H9 (cell line): ENCODE measurements at regions not wholly inside any gene's neighbourhood (a gene's known extent, or its start where the extent isn't known, plus 50 kb on each side); places are given as distances from the start of the nearest gene placed in this dataset.

Experiments used
- DNase-seq: peaks from one replicate; pipeline ENCODE4 v3.0.0-alpha.2; 2017
- H2AFZ ChIP-seq: one replicate; pipeline ENCODE4 v1.6.1; 2013; ENCODE audit warnings: mild to moderate bottlenecking, low read length, control low read depth, moderate library complexity
- H2AK5ac ChIP-seq: 2 replicates; pipeline ENCODE4 v1.6.1; 2013; ENCODE audit warnings: low read length, control low read depth, mixed read lengths; ENCODE audit not compliant: insufficient read length
- H2BK120ac ChIP-seq: one replicate; pipeline ENCODE4 v1.6.1; 2013; ENCODE audit warnings: low read depth, mild to moderate bottlenecking, low read length, control low read depth, inconsistent platforms; ENCODE audit not compliant: poor library complexity, severe bottlenecking
- H2BK12ac ChIP-seq: 2 replicates; pipeline ENCODE4 v1.6.1; 2013; ENCODE audit warnings: low read length, control low read depth, mixed read lengths, low read depth; ENCODE audit not compliant: insufficient read length
- H2BK15ac ChIP-seq: 2 replicates; pipeline ENCODE4 v1.6.1; 2013; ENCODE audit warnings: low read depth, low read length, control low read depth
- H2BK20ac ChIP-seq: one replicate; pipeline ENCODE4 v1.6.1; 2013; ENCODE audit warnings: low read depth, mild to moderate bottlenecking, low read length, control low read depth, inconsistent platforms; ENCODE audit not compliant: poor library complexity, severe bottlenecking
- H2BK5ac ChIP-seq: 2 replicates; pipeline ENCODE4 v1.6.1; 2013; ENCODE audit warnings: low read length, control low read depth, mixed read lengths; ENCODE audit not compliant: insufficient read length
- H3K14ac ChIP-seq: 2 replicates; pipeline ENCODE4 v1.6.1; 2013; ENCODE audit warnings: low read length, control low read depth; ENCODE audit not compliant: insufficient read depth
- H3K18ac ChIP-seq: 2 replicates; pipeline ENCODE4 v1.6.1; 2013; ENCODE audit warnings: low read depth, mild to moderate bottlenecking, mixed read lengths, low read length, control low read depth; ENCODE audit not compliant: insufficient read length
- H3K23ac ChIP-seq: 2 replicates; pipeline ENCODE4 v1.6.1; 2013; ENCODE audit warnings: low read length, control low read depth, mixed read lengths, low read depth; ENCODE audit not compliant: insufficient read length
- H3K23me2 ChIP-seq: 2 replicates; pipeline ENCODE4 v1.6.1; 2013; ENCODE audit warnings: low read depth, mild to moderate bottlenecking, mixed read lengths, low read length, control low read depth; ENCODE audit not compliant: insufficient read length, poor library complexity, severe bottlenecking
- H3K27ac ChIP-seq: 2 replicates; pipeline ENCODE4 v1.5.1; 2013; ENCODE audit warnings: low read length, control low read depth, mixed read lengths, low read depth; ENCODE audit not compliant: insufficient read length
- H3K27me3 ChIP-seq: 2 replicates; pipeline ENCODE4 v1.6.1; 2013; ENCODE audit warnings: low read length, control low read depth, inconsistent platforms; ENCODE audit not compliant: insufficient read depth
- H3K4ac ChIP-seq: 2 replicates; pipeline ENCODE4 v1.6.1; 2013; ENCODE audit warnings: low read depth, mild to moderate bottlenecking, control low read depth, inconsistent platforms, low read length, moderate library complexity
- H3K4me1 ChIP-seq: 2 replicates; pipeline ENCODE4 v1.6.1; 2013; ENCODE audit warnings: low read length, control low read depth, inconsistent platforms; ENCODE audit not compliant: insufficient read depth
- H3K4me2 ChIP-seq: 2 replicates; pipeline ENCODE4 v1.6.1; 2013; ENCODE audit warnings: low read length, control low read depth, mixed read lengths; ENCODE audit not compliant: insufficient read length, insufficient read depth
- H3K56ac ChIP-seq: 2 replicates; pipeline ENCODE4 v1.6.1; 2013; ENCODE audit warnings: low read depth, mild to moderate bottlenecking, mixed read lengths, low read length, control low read depth; ENCODE audit not compliant: insufficient read length
- H3K79me1 ChIP-seq: 2 replicates; pipeline ENCODE4 v1.6.1; 2013; ENCODE audit warnings: low read depth, mild to moderate bottlenecking, moderate library complexity, low read length, control low read depth, inconsistent platforms; ENCODE audit not compliant: insufficient read depth, poor library complexity, severe bottlenecking
- H3K79me2 ChIP-seq: 2 replicates; pipeline ENCODE4 v1.6.1; 2013; ENCODE audit warnings: low read length, control low read depth, inconsistent platforms; ENCODE audit not compliant: insufficient read depth
- H3K9ac ChIP-seq: 2 replicates; pipeline ENCODE4 v1.6.1; 2013; ENCODE audit warnings: low read length, control low read depth, mixed read lengths; ENCODE audit not compliant: insufficient read length; ENCODE audit errors: extremely low read depth
- H3K9me3 ChIP-seq: one replicate; pipeline ENCODE4 v1.6.1; 2013; ENCODE audit warnings: low read depth, low read length, inconsistent platforms; ENCODE audit not compliant: control insufficient read depth
- H3T11ph ChIP-seq: one replicate; pipeline ENCODE4 v1.6.1; 2013; ENCODE audit warnings: mild to moderate bottlenecking, low read length, control low read depth, inconsistent platforms
- H4K20me1 ChIP-seq: one replicate; pipeline ENCODE4 v1.6.1; 2013; ENCODE audit not compliant: control insufficient read depth, insufficient read length, insufficient read depth
- H4K5ac ChIP-seq: 2 replicates; pipeline ENCODE4 v1.6.1; 2013; ENCODE audit warnings: low read depth, mild to moderate bottlenecking, mixed read lengths, low read length, control low read depth; ENCODE audit not compliant: insufficient read length
- H4K8ac ChIP-seq: replicated peaks from 2 replicates; pipeline ENCODE4 v1.6.1; 2013; ENCODE audit warnings: low read length, control low read depth, mixed read lengths, low read depth; ENCODE audit not compliant: insufficient read length
- H4K91ac ChIP-seq: 2 replicates; pipeline ENCODE4 v1.6.1; 2013; ENCODE audit warnings: low read depth, mild to moderate bottlenecking, moderate library complexity, mixed read lengths, low read length, control low read depth; ENCODE audit not compliant: insufficient read length
- H3K27ac Mint-ChIP-seq, 3 experiments: 2 replicates in 2 of 3; 3 replicates in 1 of 3; pipeline ENCODE4 v1.8.0; 2020 to 2021; ENCODE audit warnings: mixed read lengths in 3 of 3, mild to moderate bottlenecking in 1 of 3, moderate library complexity in 1 of 3
- H3K27me3 Mint-ChIP-seq: 2 replicates; pipeline ENCODE4 v1.8.0; 2021; ENCODE audit warnings: low read depth, mild to moderate bottlenecking, moderate library complexity, mixed read lengths
- H3K36me3 Mint-ChIP-seq, 3 experiments: 2 replicates in 2 of 3; 3 replicates in 1 of 3; pipeline ENCODE4 v1.8.0; 2020 to 2021; ENCODE audit warnings: low read depth in 3 of 3, mixed read lengths in 3 of 3; ENCODE audit not compliant: insufficient read depth in 1 of 3
- H3K4me1 Mint-ChIP-seq, 2 experiments: 2 replicates each; pipeline ENCODE4 v1.8.0; 2020; ENCODE audit warnings: mixed read lengths in 2 of 2
- H3K4me3 Mint-ChIP-seq, 2 experiments: 2 replicates in 1 of 2; 3 replicates in 1 of 2; pipeline ENCODE4 v1.8.0; 2020 to 2021; ENCODE audit warnings: mild to moderate bottlenecking in 2 of 2, mixed read lengths in 2 of 2, moderate library complexity in 1 of 2
- H3K9me3 Mint-ChIP-seq, 2 experiments: 2 replicates in 1 of 2; 3 replicates in 1 of 2; pipeline ENCODE4 v1.8.0; 2020; ENCODE audit warnings: mild to moderate bottlenecking in 2 of 2, mixed read lengths in 2 of 2, moderate library complexity in 1 of 2
- CTCF ChIP-seq: fragments of 200-600 bp; sonication (generic); conservative IDR thresholded peaks from 3 replicates; pipeline ENCODE4 v1.8.0; 2021; ENCODE audit warnings: antibody characterized with exemption, mild to moderate bottlenecking
- WGBS: extraction: QIAGEN DNeasy Blood & Tissue Kit; methylation state at CpG from one replicate; pipeline ENCODE4 v1.1.7; 2013; ENCODE audit warnings: missing lambda C conversion rate, low lambda C conversion rate, mixed read lengths; ENCODE audit not compliant: insufficient read length; ENCODE audit errors: extremely low coverage; 5-methylcytosine and 5-hydroxymethylcytosine counted together

DNA sequence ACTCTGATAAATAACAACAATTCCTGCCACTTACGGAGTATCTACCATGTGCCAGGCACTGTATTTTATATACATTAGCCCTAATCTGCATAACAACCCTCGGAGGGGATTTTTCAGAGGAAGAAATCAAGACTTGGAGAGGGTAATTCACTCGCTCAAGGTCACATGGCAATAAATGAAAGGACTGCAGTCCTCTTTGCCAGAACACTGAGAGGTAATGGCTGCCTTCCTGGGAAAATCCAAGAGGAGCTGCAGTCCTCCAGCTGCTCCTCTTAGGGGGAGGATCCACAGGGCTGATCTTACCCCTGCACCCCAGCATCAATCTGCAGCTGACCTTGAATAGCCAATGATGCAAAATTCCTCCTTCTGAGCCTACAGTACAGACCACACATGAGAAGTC is 114.1 kb upstream of the RPL38 start:
- H2BK20ac ChIP-seq: no peak overlapping the region
- H3K56ac ChIP-seq: no peak overlapping the region
- no peak overlapping the region for H3K27ac ChIP-seq
- H3K18ac ChIP-seq: no peak overlapping the region
- H3K4ac ChIP-seq: no peak overlapping the region
- no peak overlapping the region for H2BK15ac ChIP-seq
- H3K79me2 ChIP-seq: no peaks in the 10 kb centered on the region
- H3K79me1 ChIP-seq: no peaks in the 10 kb centered on the region
- H3K4me1 Mint-ChIP-seq: no peaks in the 10 kb centered on the region; a peak in 1 of 4 replicates
- H3K23ac ChIP-seq: no peak overlapping the region
- no CpG with 5 or more reads among the region's 3 CpGs for WGBS
- no peaks in the 10 kb centered on the region for H3K9me3 ChIP-seq
- no peaks in the 10 kb centered on the region for H3K4me1 ChIP-seq
- no peak overlapping the region for H2AFZ ChIP-seq
- no peak overlapping the region for H3K4me3 Mint-ChIP-seq
- no peak overlapping the region for H3K9ac ChIP-seq
- H3K23me2 ChIP-seq: no peaks in the 10 kb centered on the region
- H3T11ph ChIP-seq: no peak overlapping the region
- no peak overlapping the region for H2BK12ac ChIP-seq
- H3K27me3 ChIP-seq: no peaks in the 10 kb centered on the region
- H2BK5ac ChIP-seq: no peak overlapping the region
- no peaks in the 10 kb centered on the region for H4K20me1 ChIP-seq
- no peak overlapping the region for H2AK5ac ChIP-seq
- H3K27ac Mint-ChIP-seq: no peak overlapping the region; a peak in 1 of 7 replicates
- no peak for DNase-seq
- H3K27me3 Mint-ChIP-seq: peaks cover 18% of the 10 kb centered on the region
- no peak overlapping the region for H4K8ac ChIP-seq
- H3K36me3 Mint-ChIP-seq: peaks cover 0 to 20% (median 4%) of the 10 kb centered on the region in 3 experiments; a peak in 5 of 7 replicates
- no peak overlapping the region for H3K4me2 ChIP-seq
- TF ChIP-seq CTCF: no peak
- H4K5ac ChIP-seq: no peak overlapping the region
- peaks cover 30 to 31% of the 10 kb centered on the region in 2 experiments for H3K9me3 Mint-ChIP-seq
- no peak overlapping the region for H2BK120ac ChIP-seq
- no peak overlapping the region for H4K91ac ChIP-seq
- no peak overlapping the region for H3K14ac ChIP-seq
